ENCODE measurements at regions not wholly inside any gene's neighbourhood (a gene's known extent, or its start where the extent isn't known, plus 50 kb on each side); places are given as distances from the start of the nearest gene placed in this dataset.

DNA sequence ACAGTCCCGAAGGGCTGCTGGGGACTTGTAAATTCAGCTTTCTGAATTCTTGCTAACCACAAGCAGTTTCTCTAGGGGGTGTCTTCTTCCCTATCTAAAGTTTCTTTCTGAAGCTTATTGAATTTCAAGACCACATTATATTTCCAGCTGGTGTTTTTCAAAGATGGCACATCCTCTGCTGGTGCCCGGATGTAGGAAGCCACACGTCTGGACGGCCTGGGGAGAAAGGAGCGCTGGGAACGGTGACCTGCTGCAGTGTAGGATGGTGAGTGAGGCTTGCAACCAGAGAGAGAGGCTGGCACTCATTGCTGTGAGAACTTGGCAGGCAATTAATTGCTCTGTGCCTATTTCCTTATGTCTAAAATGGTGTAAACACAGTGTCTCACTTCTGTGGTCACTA, 776.4 kb downstream of the TYW1 start:
- no peak for DNase-seq

DNA sequence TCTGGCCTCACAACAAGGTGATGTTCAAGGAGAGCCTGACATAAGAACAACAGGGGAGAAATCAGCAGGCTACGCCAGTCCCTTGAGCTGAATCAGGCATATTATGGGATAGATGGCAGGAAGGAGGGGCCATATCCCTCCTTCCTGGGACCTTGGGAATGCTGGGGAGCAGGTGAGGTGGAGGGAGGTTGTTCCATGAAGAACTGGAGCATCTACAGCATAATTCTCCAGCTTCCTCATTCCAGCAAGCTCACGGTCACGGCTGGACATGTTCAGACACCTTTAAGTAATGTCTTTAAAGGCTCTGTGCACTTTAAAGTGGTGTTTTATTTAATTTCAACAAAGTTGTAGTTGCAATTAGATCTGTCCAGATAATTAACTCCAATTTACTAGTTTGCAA, 780.5 kb downstream of the TYW1 start:
- no peak for DNase-seq

GRCh38 chr7:67781841-67782240, 785.2 kb downstream of the TYW1 start:
- no peak for DNase-seq

DNA sequence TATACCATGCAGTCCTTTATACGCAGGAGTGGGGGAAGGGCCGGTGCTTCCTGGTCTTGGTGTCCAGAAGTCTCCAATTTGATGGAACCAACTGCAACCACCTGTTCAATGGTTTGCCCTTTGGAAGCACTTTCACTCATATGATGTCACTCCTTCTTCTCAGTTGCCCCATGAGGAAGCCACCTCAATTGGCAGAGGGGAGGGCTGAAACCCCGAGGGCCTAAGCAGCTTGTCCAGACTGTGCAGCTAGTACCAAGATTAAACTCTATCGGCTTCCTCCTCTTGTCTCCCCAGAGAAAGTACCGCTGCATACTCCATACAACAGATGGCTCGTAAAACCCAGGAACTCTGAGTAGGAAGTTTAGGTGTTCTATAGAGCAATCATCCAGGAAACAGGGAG, 789.4 kb downstream of the TYW1 start:
- DNase-seq = no peak

DNA sequence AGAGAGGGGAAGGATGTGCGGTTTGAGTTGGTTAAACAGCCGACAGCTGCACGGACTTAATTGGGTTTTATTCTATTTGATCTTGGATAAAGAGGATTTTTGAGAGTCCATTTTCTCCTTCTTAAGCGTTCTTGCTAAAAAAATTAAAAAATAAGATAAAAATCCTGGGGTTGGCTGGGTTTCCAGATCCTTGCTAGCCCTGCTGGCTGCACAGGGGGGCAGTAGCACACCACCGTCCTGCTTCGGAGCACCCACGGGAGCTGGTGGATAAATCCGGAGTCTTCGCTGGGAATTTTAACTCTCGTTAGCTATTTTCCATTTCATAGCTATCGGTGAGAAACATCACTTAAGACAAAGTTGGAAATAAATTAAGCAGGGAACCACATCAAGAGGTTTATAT, 792.0 kb downstream of the TYW1 start:
- no peak for DNase-seq

DNA sequence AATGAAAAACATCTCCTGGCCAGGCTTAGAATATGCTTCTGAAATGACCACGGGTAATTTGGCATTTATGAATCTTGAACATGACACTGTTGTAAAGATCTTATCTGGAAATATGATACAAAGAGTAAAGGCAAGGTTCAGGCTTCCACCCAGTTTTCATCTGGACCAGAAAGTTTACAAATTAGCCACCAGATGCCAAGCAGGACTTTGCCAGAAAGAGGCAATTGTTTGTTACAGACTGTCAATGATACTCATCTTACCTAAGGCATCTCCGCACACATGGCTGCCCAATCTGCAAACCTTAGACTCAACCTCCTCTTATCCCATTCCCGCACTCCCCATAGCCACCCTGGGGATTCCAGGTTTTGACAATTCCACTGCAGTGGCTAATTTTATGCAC, 795.3 kb downstream of the TYW1 start:
- no peak for DNase-seq

DNA sequence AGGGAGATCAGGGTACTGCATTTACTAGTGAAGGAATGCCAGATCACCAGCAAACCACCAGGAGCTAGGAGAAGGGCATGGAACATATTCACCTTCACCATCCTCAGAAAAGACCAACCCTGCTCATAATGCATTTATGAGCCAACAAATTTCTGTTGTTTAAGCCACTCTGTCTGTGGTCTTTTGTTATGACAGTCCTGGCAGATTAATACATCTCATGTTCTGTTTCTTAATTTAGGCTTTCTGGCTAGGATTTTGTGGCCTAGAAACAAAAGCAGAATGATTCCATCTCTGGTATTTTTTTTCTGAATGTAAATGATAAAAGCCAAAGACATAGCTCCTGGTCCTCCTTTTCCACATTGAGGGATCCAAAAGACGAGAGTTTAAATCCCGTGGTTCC, 797.9 kb downstream of the TYW1 start:
- no peak for DNase-seq

- DNase-seq = no peak
These were observed 807.2 kb downstream of the TYW1 start for GRCh38 chr7:67803789-67804188.

DNA sequence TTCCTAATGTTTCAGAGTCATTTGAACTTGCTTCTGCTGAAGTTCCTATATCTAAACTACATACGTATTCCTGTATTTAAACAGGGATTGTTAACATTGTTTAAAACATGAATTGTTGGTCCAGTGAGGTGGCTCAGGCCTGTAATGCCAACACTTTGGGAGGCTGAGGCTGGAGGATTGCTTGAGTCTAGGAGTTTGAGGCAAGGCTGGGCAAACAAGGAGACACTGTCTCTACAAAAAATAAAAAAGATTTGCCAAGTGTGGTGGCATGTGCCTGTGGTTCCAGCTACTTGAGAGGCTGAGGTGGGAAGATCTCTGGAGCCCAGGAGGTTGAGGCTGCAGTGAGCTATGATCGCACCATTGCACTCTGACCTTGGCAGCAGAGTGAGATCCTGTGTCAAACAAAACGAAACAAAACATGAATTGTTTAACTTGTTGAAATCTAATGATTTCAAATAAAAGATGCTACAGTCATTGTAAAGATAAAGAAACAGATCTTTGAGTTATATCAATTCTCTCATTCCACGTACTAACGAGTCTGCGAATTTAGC, 809.4 kb downstream of the TYW1 start:
- DNase-seq = no peak

GRCh38 chr7:67807826-67808225, 811.2 kb downstream of the TYW1 start:
- DNase-seq = no peak

DNA sequence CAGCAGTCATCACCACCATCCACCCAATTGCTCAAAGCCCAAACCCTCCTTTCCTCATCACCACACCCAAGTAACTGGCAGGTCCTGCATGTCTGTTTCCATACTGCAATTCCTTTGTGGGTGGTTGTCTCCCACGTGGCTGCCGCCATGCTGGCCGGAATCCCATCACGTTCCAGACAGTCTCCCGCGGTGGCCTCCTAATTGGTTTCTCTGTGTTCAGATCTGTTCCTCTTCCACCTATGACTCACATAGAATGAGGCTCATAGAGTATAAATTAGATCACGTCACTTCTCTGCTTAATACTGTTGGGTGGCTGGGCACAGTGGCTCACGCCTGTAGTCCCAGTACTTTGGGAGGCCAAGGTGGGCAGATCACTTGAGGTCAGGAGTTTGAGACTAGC, 813.0 kb downstream of the TYW1 start:
- DNase-seq = no peak

DNA sequence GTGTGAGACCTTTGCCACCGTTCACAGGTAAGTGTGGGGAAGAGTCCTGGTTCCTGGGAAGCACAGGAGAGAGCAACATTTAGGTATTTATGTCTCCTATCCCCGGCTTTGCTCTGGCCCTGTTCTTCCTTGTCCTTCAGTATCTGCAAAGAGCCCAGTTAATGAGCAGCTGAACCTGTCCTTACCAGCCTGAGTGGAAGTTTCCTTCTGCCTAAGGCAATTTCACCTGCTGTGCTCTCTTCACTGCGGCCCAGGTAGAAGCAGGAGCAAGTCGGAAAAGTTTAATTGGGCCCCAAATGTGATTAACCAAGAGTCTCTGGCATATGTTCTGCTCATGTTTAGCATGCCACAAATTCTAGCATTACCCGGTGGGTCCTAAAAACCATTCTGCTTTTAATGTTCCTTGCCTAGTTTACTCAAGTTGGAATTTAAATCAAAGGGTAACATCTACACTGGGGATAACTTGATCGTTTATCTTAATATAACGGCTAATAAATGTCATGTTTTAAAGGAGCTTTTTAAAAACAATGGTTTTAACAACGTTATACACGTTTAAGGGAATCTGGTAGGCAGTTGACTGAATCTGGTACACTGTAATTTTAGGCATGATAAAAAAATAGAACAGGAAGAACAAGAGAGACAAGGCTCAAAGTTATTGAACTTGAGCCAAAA, 817.1 kb downstream of the TYW1 start:
- no peak for DNase-seq

DNA sequence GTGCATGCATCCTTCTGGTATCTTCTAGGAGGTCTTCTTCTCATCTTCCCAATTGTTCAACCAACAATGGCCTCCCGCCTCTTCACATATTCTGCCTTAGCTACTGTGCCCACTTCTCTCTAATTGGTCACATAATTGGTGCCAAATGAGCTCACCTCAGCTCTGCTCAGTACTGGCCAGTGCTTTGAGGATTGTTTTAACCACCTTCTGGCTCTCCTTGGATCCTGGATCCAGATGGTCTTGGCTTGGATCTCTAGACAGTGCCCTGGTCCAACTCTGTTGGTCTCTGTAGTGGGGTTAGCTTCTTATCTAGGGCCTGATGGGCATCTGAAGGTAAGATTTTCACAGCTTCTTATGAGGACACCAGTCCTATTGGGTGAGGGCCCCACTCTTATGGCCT, 820.8 kb downstream of the TYW1 start:
- DNase-seq = no peak

DNA sequence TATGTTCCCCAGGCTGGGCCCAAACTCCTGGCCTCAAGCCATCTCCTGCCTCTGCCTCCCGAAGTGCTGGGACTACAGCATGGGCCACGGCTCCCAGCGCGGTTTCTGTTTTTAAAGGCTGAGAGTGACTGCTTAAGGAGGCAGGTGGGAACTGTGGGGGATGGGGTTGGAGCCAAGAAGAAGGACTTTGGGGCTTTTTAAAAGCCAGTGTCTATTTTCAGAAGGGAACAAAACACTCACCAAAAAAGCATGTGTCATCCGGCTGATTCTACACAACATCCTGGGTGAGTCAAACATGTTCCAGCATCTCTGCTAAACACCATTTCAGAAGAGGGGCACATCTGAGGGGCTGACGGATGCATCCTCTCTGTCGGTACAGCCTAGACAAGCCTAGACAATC, 824.5 kb downstream of the TYW1 start:
- DNase-seq = no peak

DNA sequence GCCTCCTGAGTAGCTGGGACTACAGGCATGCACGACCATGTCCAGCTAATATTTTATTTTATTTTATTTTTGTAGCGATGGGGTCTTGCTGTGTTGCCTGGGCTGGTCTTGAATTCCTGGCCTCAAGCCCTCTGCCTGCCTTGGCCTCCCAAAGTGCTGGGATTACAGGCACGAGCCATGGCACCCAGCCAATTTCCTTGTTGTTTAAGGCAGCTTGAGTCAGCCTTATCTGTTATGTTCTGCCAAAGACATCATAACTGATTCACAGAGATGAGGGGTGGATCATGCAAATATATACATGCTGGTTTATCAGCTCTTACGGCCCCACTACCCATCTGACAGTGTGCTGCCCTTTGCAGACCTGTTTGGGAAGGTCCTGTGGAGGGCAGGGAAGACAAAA, 826.7 kb downstream of the TYW1 start:
- no peak for DNase-seq

GRCh38 chr7:67825356-67825755, 828.7 kb downstream of the TYW1 start:
- DNase-seq = no peak

GRCh38 chr7:67841896-67842295, 845.3 kb downstream of the TYW1 start:
- no peak for DNase-seq

DNA sequence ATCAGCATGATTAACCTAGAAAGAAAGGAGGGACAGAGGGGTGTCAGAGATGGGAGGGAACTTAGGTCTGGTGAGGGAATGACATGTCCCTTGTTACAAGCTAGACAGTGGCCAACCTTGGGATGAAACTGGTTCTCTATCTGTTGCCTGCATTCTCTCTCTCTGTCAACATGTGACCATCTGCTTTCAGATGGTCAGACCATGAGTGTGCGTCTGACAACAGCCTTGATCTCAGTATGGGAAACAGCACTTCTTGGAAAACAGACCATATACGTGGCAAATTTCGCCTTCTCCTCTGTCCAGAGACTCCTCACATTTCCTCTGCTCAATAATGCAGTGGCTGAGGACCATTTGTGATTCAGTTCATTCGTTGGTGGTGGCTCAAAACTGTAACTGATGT, 845.9 kb downstream of the TYW1 start:
- no peak for DNase-seq

DNA sequence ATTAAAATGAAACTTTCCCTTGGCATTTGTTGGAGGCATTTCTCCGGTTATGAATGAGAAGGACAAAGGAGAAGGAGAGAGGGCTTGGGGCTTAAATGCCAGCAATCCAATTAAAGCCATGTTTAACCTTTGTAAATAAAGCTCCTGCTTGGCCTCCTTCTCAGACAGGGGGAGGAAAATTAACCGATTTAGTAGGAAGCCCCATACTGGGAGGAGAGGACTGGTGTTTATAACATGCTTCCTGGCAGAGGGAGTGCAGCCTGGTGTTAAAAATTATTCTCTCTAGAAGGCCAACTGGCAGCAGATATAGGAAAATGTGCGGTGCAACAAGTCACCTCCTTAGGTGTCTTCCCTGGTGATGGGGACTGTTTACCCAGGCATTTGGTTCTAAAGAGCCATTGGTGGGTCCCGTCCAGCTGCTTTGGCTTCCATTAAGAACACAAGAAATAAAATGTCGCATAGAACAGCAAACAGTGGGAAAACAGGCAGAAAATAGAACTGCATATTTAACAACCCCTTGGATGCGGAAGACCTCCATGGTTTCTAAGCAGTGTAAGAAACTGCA, 846.5 kb downstream of the TYW1 start:
- DNase-seq = no peak

DNA sequence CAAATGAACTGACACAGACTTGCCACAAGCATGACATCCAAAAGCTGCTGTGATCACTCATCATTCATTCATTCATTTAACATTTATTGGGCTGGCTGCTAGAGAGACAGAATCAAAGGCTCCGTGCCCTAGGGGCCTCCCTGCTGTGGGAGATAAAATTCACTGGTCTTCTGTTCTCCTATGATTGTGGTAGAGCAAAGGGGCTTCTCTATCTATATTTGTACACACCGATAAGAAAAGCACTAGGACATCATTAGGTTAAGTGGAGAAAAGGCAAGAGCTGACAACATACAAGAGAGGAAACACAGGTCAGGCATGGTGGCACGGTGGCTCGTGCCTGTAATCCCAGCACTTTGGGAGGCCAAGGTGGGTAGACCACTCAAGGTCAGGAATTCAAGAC, 847.0 kb downstream of the TYW1 start:
- no peak for DNase-seq

DNA sequence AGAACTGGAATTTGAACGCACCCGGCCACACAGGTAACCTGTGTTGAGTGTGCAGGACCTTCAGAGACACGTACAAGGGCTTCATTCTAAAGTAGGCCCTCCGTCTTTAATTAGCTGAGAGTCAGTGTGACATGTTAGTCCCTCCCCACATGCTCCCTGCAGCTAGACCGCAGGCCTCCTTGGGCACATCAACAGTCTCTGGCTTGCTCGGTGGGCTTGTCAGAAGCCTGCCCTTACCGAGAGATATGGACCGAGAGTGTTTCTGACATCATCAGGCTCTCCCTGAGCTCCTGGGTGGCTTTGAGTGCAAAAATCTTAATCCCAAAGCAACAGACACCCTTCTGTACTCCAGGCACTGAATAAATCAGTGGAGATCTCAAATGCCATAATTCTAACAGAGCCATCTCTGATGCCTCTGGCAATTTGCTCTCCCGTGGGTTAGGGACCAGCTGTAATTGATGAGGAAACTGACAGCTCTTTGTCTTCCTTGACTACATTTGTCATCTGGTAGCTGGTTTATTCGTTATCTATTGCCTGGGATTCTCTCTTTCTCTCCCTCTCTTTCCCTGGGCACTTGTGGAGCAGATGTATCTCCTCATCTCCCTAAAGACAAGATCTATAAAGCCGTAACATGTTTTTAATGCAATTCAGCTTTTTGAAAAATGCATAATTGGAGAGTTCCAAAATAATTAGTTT, 850.6 kb downstream of the TYW1 start:
- no peak for DNase-seq

- no peak for DNase-seq
These were observed 857.9 kb downstream of the TYW1 start for GRCh38 chr7:67854221-67855178.

- DNase-seq = no peak
These were observed 858.7 kb downstream of the TYW1 start for GRCh38 chr7:67855322-67855721.

All from stimulated activated CD4-positive, alpha-beta T cell treated with anti-CD3 and anti-CD28 coated beads, Interleukin-2, amount 100 ng/mL, for 24 hours (primary cell).